ENCODE measurements at regions not wholly inside any gene's neighbourhood (a gene's known extent, or its start where the extent isn't known, plus 50 kb on each side); places are given as distances from the start of the nearest gene placed in this dataset.

- Histone ChIP-seq H3K36me3 (no peaks in the 10 kb centered on the region), H3K4me3 (no peak overlapping the region), H3K4me1 (no peaks in the 10 kb centered on the region), H3K27me3 (no peaks in the 10 kb centered on the region), H3K27ac (replicated peaks in 1 of 4) (no peak overlapping the region), H3K9me3 (no peaks in the 10 kb centered on the region)
- DNase-seq (ENCODE audit: extremely low spot score) = no peak
- WGBS = 70% methylated on average over 1 of the region's 1 CpG
- TF ChIP-seq POLR2A (IDR thresholded peaks at IDR 0.05; ENCODE audit: low read depth) (no peak), EP300 (IDR thresholded peaks at IDR 0.05) (no peak), POLR2AphosphoS5 (IDR thresholded peaks at IDR 0.05) (no peak)
- TF ChIP-seq, protein P1, sequence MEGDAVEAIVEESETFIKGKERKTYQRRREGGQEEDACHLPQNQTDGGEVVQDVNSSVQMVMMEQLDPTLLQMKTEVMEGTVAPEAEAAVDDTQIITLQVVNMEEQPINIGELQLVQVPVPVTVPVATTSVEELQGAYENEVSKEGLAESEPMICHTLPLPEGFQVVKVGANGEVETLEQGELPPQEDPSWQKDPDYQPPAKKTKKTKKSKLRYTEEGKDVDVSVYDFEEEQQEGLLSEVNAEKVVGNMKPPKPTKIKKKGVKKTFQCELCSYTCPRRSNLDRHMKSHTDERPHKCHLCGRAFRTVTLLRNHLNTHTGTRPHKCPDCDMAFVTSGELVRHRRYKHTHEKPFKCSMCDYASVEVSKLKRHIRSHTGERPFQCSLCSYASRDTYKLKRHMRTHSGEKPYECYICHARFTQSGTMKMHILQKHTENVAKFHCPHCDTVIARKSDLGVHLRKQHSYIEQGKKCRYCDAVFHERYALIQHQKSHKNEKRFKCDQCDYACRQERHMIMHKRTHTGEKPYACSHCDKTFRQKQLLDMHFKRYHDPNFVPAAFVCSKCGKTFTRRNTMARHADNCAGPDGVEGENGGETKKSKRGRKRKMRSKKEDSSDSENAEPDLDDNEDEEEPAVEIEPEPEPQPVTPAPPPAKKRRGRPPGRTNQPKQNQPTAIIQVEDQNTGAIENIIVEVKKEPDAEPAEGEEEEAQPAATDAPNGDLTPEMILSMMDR (IDR thresholded peaks at IDR 0.05) = no peak
- intact Hi-C loops (cut with DNase I) = no loop called here
These were observed 232.4 kb upstream of the CTSO start for GRCh38 chr4:156186111-156186510.

GRCh38 chr4:156185514-156186055 lies 231.9 kb upstream of the CTSO start:
- no peak overlapping the region for H3K27ac ChIP-seq (replicated peaks in 1 of 4)
- intact Hi-C loops (cut with DNase I) = no loop called here
- no peaks in the 10 kb centered on the region for H3K4me1 ChIP-seq
- no peaks in the 10 kb centered on the region for H3K9me3 ChIP-seq
- no peaks in the 10 kb centered on the region for H3K27me3 ChIP-seq
- no peak for DNase-seq (ENCODE audit: extremely low spot score)
- H3K36me3 ChIP-seq = no peaks in the 10 kb centered on the region
- H3K4me3 ChIP-seq = no peak overlapping the region
- TF ChIP-seq EP300 (IDR thresholded peaks at IDR 0.05) (no peak), POLR2A (IDR thresholded peaks at IDR 0.05; ENCODE audit: low read depth) (no peak), POLR2AphosphoS5 (IDR thresholded peaks at IDR 0.05) (no peak)
- TF ChIP-seq, protein P1 (IDR thresholded peaks at IDR 0.05) = no peak
- 86% methylated on average over 4 of the region's 4 CpGs for WGBS

DNA sequence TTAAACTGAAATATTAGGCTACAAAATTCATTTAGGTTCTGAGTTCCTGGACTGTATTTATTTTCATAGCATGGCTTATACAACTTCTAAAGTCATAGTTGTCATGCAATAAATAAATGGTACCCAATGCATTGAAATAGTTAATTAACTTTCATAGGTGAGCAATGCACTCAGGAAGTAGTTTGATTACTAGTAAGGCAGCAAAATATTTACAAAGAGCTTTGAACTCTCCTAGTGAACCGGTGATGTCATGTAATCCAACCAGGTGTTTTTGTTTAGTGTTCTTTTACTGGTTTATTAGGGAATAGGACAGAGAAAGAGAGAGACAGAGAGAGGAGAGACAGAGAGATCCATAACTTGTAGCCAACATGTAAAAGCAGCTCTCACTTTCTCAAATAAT lies 228.6 kb upstream of the CTSO start:
- H3K27ac ChIP-seq (replicated peaks in 1 of 4) = no peak overlapping the region
- H3K4me1 ChIP-seq = no peaks in the 10 kb centered on the region
- no peaks in the 10 kb centered on the region for H3K36me3 ChIP-seq
- 59% methylated on average over 1 of the region's 1 CpG for WGBS
- H3K27me3 ChIP-seq = no peaks in the 10 kb centered on the region
- no peaks in the 10 kb centered on the region for H3K9me3 ChIP-seq
- TF ChIP-seq POLR2A (IDR thresholded peaks at IDR 0.05; ENCODE audit: low read depth) = no peak
- no peak for DNase-seq (ENCODE audit: extremely low spot score)
- intact Hi-C loops (cut with DNase I) = no loop called here
- no peak overlapping the region for H3K4me3 ChIP-seq

GRCh38 chr4:156177941-156178340 lies 224.3 kb upstream of the CTSO start:
- no peaks in the 10 kb centered on the region for H3K36me3 ChIP-seq
- no peaks in the 10 kb centered on the region for H3K27me3 ChIP-seq
- no peak for DNase-seq (ENCODE audit: extremely low spot score)
- 93% methylated on average over 3 of the region's 3 CpGs for WGBS
- H3K27ac ChIP-seq (replicated peaks in 1 of 4) = no peak overlapping the region
- no peaks in the 10 kb centered on the region for H3K9me3 ChIP-seq
- H3K4me3 ChIP-seq = no peak overlapping the region
- TF ChIP-seq POLR2AphosphoS5 (IDR thresholded peaks at IDR 0.05) (no peak), EP300 (IDR thresholded peaks at IDR 0.05) (no peak), POLR2A (IDR thresholded peaks at IDR 0.05; ENCODE audit: low read depth) (no peak)
- TF ChIP-seq, protein P1 (IDR thresholded peaks at IDR 0.05) = no peak
- H3K4me1 ChIP-seq = no peaks in the 10 kb centered on the region
- intact Hi-C loops (cut with DNase I) = no loop called here

DNA sequence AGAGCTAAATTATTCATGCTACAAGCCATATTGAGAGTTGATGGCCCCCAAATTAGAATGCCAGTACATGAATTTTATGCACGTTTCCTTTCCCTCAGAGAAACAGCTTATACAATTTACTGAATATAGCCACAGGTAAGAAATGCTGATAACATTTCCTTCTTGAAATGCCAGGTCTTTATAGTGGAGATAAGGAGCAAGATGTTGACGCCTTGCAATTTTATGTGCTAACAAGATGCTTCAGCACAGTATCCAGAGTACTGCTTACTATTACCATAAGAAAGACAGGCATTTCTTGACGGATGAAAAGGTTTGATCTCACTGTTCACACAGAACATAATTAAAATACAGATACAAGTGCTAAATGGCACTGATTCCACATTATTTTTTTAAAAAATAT lies 223.2 kb upstream of the CTSO start:
- TF ChIP-seq, protein P1 (IDR thresholded peaks at IDR 0.05) = no peak
- TF ChIP-seq POLR2A (IDR thresholded peaks at IDR 0.05; ENCODE audit: low read depth) (no peak), EP300 (IDR thresholded peaks at IDR 0.05) (no peak), POLR2AphosphoS5 (IDR thresholded peaks at IDR 0.05) (no peak)
- 95% methylated on average over 3 of the region's 3 CpGs for WGBS
- intact Hi-C loops (cut with DNase I) = no loop called here
- Histone ChIP-seq H3K27ac (replicated peaks in 1 of 4) (no peak overlapping the region), H3K4me3 (no peak overlapping the region), H3K4me1 (no peaks in the 10 kb centered on the region), H3K27me3 (no peaks in the 10 kb centered on the region), H3K9me3 (no peaks in the 10 kb centered on the region), H3K36me3 (no peaks in the 10 kb centered on the region)
- DNase-seq (ENCODE audit: extremely low spot score) = no peak

All from esophagus muscularis mucosa (tissue), 4 donors.